ENCODE measurements at regions not wholly inside any gene's neighbourhood (a gene's known extent, or its start where the extent isn't known, plus 50 kb on each side); places are given as distances from the start of the nearest gene placed in this dataset.

GRCh38 chr15:101541501-101542292, 52.2 kb upstream of the PCSK6 start:
- ChIA-PET CTCF (ENCODE audit: low intra/inter-chr PET ratio, low total read pairs) (interaction anchor here (2.1 kb wide), 1 partner anchor 100 kb away, joined by 11 read pairs; no protein-coding TSS in a partner anchor), POLR2A (interaction anchor here (1.2 to 5.8 kb wide), 2 partner anchors 14 kb away, joined by 5 to 92 read pairs; no protein-coding TSS in a partner anchor)
- H3K36me3 ChIP-seq (replicated peaks in 1 of 2; ENCODE audit: control insufficient read depth in 1 of 2, insufficient read depth in 2 of 2, low read length in 2 of 2), result no peaks in the 10 kb centered on the region
- no TSS peak for BruUV-seq (replicated peaks)
- H3K27ac ChIP-seq (ENCODE audit: extremely low read length, insufficient read depth, low read length), result no peak overlapping the region
- peak overlapping the region in 1 of 3 experiments; percentile 63; a peak in 2 of 6 replicates for H3K4me3 ChIP-seq (replicated peaks in 1 of 3; ENCODE audit: insufficient read depth in 1 of 3, low read depth in 2 of 3, low read length in 3 of 3)
- no peaks in the 10 kb centered on the region for H3K27me3 ChIP-seq (ENCODE audit: control insufficient read depth in 1 of 2, insufficient read depth in 2 of 2, low read length in 2 of 2)
- no peaks in the 10 kb centered on the region for H3K9me3 ChIP-seq (ENCODE audit: low read length)
- no peaks in the 10 kb centered on the region for H4K20me1 ChIP-seq (ENCODE audit: insufficient read depth, low read length)
- WGBS (ENCODE audit: low lambda C conversion rate), result 78% methylated on average over 9 of the region's 14 CpGs
- intact Hi-C loops (cut with micrococcal nuclease; ENCODE audit: unreplicated experiment), result loop anchor here (2.0 kb wide), 1 partner anchor 99 kb away; no protein-coding TSS in a partner anchor
- FAIRE-seq, result no peak
- no peaks in the 10 kb centered on the region for H3K79me2 ChIP-seq (ENCODE audit: insufficient read depth, low read length)
- peak; percentile 14 for ATAC-seq
- 0 out of 2 replicates have a peak, but pooled peaks have one; percentile 68 for TF ChIP-seq HNRNPL (IDR thresholded peaks at IDR 0.05; ENCODE audit: low read depth, low read length)
- TF ChIP-seq, protein P1, sequence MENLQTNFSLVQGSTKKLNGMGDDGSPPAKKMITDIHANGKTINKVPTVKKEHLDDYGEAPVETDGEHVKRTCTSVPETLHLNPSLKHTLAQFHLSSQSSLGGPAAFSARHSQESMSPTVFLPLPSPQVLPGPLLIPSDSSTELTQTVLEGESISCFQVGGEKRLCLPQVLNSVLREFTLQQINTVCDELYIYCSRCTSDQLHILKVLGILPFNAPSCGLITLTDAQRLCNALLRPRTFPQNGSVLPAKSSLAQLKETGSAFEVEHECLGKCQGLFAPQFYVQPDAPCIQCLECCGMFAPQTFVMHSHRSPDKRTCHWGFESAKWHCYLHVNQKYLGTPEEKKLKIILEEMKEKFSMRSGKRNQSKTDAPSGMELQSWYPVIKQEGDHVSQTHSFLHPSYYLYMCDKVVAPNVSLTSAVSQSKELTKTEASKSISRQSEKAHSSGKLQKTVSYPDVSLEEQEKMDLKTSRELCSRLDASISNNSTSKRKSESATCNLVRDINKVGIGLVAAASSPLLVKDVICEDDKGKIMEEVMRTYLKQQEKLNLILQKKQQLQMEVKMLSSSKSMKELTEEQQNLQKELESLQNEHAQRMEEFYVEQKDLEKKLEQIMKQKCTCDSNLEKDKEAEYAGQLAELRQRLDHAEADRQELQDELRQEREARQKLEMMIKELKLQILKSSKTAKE (CRISPR knock-in tag; IDR thresholded peaks at IDR 0.05; ENCODE audit: borderline replicate concordance), result 0 out of 2 replicates have a peak, but pooled peaks have one; percentile 16
- no peak for TF ChIP-seq BORCS8-MEF2B (CRISPR knock-in tag; IDR thresholded peaks at IDR 0.05)
- no peak for DNase-seq (ENCODE audit: low spot score)
- H3K4me2 ChIP-seq (ENCODE audit: low read depth, low read length), result peak overlapping the region; percentile 77
- in situ Hi-C loops (cut with HindIII; ENCODE audit: extremely low pct_ligation_motif_present, low pct_unique_long_range_greater_than_20kb), result loop anchor here (5.0 kb wide), 2 partner anchors 36 to 101 kb away; no protein-coding TSS in a partner anchor
- H2AFZ ChIP-seq (ENCODE audit: low read length), result no peak overlapping the region
- peak overlapping the region; percentile 44; the same call in 1 of the 2 replicates for H3K9ac ChIP-seq (ENCODE audit: insufficient read depth, low read depth, low read length)
- H3K4me1 ChIP-seq (ENCODE audit: insufficient read depth, low read length), result peaks cover 58% of the 10 kb centered on the region
